ENCODE measurements at regions not wholly inside any gene's neighbourhood (a gene's known extent, or its start where the extent isn't known, plus 50 kb on each side); places are given as distances from the start of the nearest gene placed in this dataset.

DNA sequence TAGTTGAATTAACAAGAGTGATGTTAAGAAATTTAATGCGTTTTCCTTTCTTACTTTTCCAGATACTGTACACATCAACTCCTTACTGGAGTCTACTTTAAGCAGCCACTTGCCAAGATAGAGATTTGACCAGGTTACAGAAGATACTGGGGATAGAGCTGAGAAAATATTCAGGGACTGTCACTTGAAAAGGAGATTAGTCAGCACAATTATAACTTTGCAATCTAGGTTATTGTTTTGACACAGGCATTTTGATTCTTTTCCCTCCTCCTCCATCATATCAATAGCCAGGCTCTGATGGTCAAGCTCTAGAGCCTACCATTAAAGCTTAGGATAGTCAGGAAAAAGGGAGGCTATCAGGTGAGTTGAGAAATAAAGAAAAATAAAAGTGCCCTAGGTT, 345.9 kb upstream of the ITGA1 start:
- TF ChIP-seq, protein P1, sequence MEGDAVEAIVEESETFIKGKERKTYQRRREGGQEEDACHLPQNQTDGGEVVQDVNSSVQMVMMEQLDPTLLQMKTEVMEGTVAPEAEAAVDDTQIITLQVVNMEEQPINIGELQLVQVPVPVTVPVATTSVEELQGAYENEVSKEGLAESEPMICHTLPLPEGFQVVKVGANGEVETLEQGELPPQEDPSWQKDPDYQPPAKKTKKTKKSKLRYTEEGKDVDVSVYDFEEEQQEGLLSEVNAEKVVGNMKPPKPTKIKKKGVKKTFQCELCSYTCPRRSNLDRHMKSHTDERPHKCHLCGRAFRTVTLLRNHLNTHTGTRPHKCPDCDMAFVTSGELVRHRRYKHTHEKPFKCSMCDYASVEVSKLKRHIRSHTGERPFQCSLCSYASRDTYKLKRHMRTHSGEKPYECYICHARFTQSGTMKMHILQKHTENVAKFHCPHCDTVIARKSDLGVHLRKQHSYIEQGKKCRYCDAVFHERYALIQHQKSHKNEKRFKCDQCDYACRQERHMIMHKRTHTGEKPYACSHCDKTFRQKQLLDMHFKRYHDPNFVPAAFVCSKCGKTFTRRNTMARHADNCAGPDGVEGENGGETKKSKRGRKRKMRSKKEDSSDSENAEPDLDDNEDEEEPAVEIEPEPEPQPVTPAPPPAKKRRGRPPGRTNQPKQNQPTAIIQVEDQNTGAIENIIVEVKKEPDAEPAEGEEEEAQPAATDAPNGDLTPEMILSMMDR (IDR thresholded peaks at IDR 0.05; ENCODE audit: insufficient read depth, low read depth, low read length), result no peak
- no peak overlapping the region for H3K4me3 ChIP-seq (ENCODE audit: low read depth, low read length)
- DNase-seq (ENCODE audit: low read depth), result no peak

DNA sequence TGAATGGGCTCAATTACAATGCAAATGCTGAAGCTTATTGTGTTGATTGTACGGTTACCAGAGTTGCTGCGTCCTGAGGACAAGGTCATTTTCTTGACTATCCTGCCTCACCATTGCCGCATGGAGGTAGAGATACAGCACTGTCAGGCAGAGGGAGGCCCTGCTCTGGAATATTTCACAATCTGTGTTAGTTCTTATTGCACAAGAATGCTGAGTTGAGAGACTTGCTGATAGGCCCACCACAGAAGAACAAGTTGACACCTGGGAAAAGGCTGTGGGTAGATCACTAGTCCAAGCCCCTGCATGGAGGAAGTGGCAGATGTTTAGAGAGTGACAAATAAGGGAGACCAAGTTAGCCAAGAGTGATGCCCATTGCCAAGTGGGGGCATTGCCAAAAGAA, 344.5 kb upstream of the ITGA1 start:
- H3K4me3 ChIP-seq (ENCODE audit: low read depth, low read length), result no peak overlapping the region
- TF ChIP-seq, protein P1 (IDR thresholded peaks at IDR 0.05; ENCODE audit: insufficient read depth, low read depth, low read length), result no peak
- DNase-seq (ENCODE audit: low read depth), result no peak

DNA sequence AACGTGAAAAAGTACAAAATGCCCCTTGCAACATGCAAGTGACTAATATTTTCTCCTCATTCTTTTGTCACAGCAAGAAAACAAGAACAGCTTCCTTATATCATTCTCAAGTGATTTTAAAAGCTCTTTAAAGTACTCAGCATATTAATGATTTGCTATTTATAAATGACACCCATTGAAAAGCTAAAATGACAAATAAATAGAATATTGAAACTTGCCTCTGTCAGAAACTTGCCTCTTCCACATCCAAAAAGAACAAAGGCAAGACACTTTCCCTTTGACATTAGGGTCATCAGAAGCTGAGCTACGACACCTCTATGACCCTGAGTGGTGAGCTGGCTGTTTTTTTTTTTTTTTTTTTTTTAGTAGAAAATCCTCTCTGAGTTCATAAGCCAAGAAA, 339.6 kb upstream of the ITGA1 start:
- DNase-seq (ENCODE audit: low read depth), result no peak
- TF ChIP-seq, protein P1 (IDR thresholded peaks at IDR 0.05; ENCODE audit: insufficient read depth, low read depth, low read length), result no peak
- no peak overlapping the region for H3K4me3 ChIP-seq (ENCODE audit: low read depth, low read length)

DNA sequence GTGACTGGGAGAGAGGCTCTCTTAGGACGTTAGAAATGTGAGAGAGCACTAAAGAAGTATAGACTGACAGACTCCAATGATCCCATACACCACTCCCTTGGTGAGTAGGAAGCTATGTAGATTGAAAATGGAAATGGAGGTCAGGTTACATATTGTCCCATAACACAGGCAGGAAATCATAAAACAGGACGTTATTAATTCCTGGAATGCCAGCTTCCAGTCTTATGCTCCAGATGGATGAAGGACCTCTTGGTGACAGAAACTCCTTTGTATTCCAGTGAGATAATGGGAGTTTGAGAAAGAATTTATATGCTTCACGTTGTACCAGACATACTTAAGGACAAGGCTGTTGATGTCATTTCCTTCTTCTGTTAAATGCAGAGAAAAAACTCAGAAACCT, 338.2 kb upstream of the ITGA1 start:
- no peak for DNase-seq (ENCODE audit: low read depth)
- H3K4me3 ChIP-seq (ENCODE audit: low read depth, low read length), result no peak overlapping the region
- TF ChIP-seq, protein P1 (IDR thresholded peaks at IDR 0.05; ENCODE audit: insufficient read depth, low read depth, low read length), result no peak

DNA sequence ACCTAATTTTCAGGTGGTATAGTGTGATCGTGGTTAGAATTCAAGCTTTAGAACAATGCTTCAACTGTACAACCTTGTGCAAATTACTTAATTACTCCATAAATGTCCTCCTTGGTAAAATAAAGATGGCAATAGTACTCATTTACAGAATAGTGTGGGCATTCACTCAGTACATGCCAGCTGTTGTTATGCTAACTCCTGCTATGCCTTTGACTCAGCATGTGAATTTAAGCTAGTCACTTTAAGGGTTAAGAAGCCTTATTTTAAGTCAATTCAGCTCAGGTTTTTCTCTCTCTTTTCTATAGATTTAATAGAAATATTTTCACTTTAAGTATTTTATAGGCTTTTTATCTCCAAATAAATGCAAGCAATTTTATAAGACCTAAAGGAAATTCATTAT, 335.6 kb upstream of the ITGA1 start:
- no peak for DNase-seq (ENCODE audit: low read depth)
- H3K4me3 ChIP-seq (ENCODE audit: low read depth, low read length), result no peak overlapping the region
- TF ChIP-seq, protein P1 (IDR thresholded peaks at IDR 0.05; ENCODE audit: insufficient read depth, low read depth, low read length), result no peak

DNA sequence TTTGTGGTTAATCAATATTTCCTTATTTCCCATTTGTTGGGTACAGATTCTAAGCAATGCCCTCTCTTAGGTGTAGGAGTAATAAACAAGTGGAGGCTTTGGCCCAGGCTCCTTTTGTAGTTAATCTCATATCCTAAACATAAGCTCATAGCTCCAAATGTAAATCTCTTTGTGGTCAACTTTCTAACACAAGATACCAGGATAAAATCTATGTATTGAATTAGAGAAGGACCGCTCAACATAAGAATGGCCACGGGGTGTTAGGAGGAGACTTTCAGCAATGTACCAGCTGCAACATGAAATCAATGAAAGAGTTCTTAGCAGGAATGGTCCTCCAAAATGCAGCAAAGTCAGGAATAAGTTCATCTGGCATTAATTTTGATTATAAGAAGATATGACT, 334.5 kb upstream of the ITGA1 start:
- no peak for DNase-seq (ENCODE audit: low read depth)
- no peak overlapping the region for H3K4me3 ChIP-seq (ENCODE audit: low read depth, low read length)
- TF ChIP-seq, protein P1 (IDR thresholded peaks at IDR 0.05; ENCODE audit: insufficient read depth, low read depth, low read length), result no peak

DNA sequence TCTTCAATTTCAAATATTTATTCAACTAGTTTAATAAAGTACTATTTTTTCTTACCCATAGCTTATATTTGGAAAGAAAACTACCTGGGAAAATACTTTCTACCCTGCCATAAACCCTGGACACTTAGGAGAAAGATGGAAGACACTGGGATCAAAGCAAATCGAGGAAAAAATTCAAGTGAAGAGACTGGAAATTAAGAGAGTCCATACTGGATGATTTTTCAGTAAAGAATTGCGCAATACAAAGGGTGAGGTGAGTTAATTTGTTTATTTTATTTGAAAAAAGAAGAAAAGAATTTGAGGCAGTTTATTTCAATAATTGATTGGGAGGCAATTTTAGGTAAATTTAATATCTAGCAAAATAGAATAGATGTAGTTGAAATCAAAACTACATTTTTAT, 331.8 kb upstream of the ITGA1 start:
- DNase-seq (ENCODE audit: low read depth), result no peak
- TF ChIP-seq, protein P1 (IDR thresholded peaks at IDR 0.05; ENCODE audit: insufficient read depth, low read depth, low read length), result no peak
- H3K4me3 ChIP-seq (ENCODE audit: low read depth, low read length), result no peak overlapping the region
